Muscle layer of colon (tissue), 2 donors: ENCODE measurements at regions not wholly inside any gene's neighbourhood (a gene's known extent, or its start where the extent isn't known, plus 50 kb on each side); places are given as distances from the start of the nearest gene placed in this dataset.
A peak's percentile ranks its signal among the peaks of the same experiment; 100 is the strongest.

Experiments used
- H3K27ac ChIP-seq: one replicate; pipeline ENCODE4 v1.7.0; 2013; ENCODE audit warnings: low read depth, mild to moderate bottlenecking, low read length, moderate library complexity
- H3K27me3 ChIP-seq, 2 donors: one replicate each; pipeline ENCODE4 v1.7.0; 2013; ENCODE audit warnings: low read length in 2 of 2, mild to moderate bottlenecking in 2 of 2; ENCODE audit not compliant: insufficient read depth in 2 of 2, control insufficient read depth in 1 of 2
- H3K36me3 ChIP-seq: one replicate; pipeline ENCODE4 v1.7.0; 2013; ENCODE audit warnings: mild to moderate bottlenecking, low read length; ENCODE audit not compliant: insufficient read depth
- H3K4me1 ChIP-seq: one replicate; pipeline ENCODE4 v1.7.0; 2013; ENCODE audit warnings: mild to moderate bottlenecking, low read length; ENCODE audit not compliant: insufficient read depth
- H3K4me3 ChIP-seq, 2 donors: one replicate each; pipeline ENCODE4 v1.7.0; 2013; ENCODE audit warnings: low read length in 2 of 2, low read depth in 1 of 2, mild to moderate bottlenecking in 1 of 2, moderate library complexity in 1 of 2
- H3K9ac ChIP-seq: one replicate; pipeline ENCODE4 v1.7.0; 2013; ENCODE audit warnings: low read length
- H3K9me3 ChIP-seq: one replicate; pipeline ENCODE4 v1.7.0; 2013; ENCODE audit warnings: mild to moderate bottlenecking, low read length
- donor health status: abdominal sarcoma.
- donor health status: Adenocarcinoma of cecum.

GRCh38 chr5:165448753-165449152, 1943.3 kb downstream of the MAT2B start:
- Histone ChIP-seq H3K9me3 (no peaks in the 10 kb centered on the region), H3K4me1 (no peaks in the 10 kb centered on the region), H3K9ac (no peak overlapping the region), H3K27ac (no peak overlapping the region), H3K4me3 (no peak overlapping the region), H3K36me3 (no peaks in the 10 kb centered on the region), H3K27me3 (no peaks in the 10 kb centered on the region)

- Histone ChIP-seq H3K4me1 (no peaks in the 10 kb centered on the region), H3K9ac (no peak overlapping the region), H3K27ac (no peak overlapping the region), H3K4me3 (no peak overlapping the region), H3K36me3 (no peaks in the 10 kb centered on the region), H3K27me3 (no peaks in the 10 kb centered on the region), H3K9me3 (no peaks in the 10 kb centered on the region)
Measured at GRCh38 chr5:165457859-165458481, 1952.6 kb downstream of the MAT2B start.

GRCh38 chr5:165459232-165459631, 1953.8 kb downstream of the MAT2B start:
- Histone ChIP-seq H3K27me3 (no peaks in the 10 kb centered on the region), H3K36me3 (no peaks in the 10 kb centered on the region), H3K4me3 (no peak overlapping the region), H3K9ac (no peak overlapping the region), H3K27ac (no peak overlapping the region), H3K9me3 (no peaks in the 10 kb centered on the region), H3K4me1 (no peaks in the 10 kb centered on the region)

DNA sequence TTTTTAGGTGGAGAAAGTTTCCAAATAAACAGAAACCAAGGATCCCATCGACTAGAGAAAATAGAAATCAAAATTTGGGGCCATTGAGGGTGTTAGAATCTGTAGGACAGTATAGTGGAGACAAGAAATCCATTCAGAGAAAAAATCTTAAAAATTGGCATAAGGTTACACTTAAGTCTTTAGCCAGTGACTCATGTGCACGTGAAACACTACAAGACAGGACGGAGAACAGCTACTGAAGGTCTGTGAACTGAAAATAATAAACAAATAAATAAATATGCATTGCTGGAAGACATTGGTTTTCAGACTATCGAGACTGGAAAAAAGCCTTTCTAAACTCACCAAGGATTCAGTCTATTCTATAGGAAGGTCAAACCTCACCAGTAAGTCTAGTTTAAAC, 1955.5 kb downstream of the MAT2B start:
- no peaks in the 10 kb centered on the region for H3K9me3 ChIP-seq
- H3K36me3 ChIP-seq, result no peaks in the 10 kb centered on the region
- H3K4me3 ChIP-seq, result no peak overlapping the region
- no peaks in the 10 kb centered on the region for H3K27me3 ChIP-seq
- H3K27ac ChIP-seq, result no peak overlapping the region
- no peaks in the 10 kb centered on the region for H3K4me1 ChIP-seq
- H3K9ac ChIP-seq, result no peak overlapping the region

DNA sequence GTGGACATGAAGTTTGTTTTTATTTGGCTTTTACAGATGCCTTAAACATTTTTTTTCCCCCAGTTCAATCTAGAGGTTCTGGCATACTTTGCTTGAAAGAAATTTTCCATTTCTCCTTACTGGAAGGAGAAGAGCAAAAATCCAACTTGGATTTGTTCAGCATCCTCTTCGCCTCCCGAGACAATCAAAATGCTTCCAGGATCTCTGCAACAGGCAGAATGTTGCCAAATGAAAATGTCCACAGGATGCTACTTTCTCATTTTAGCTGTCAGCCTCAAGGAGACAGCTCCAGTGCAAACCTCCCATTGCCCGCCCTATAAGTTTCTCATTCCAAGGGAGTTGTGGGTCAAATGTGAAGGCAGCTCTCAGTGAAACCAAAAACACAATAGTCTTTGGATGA, 1972.1 kb downstream of the MAT2B start:
- Histone ChIP-seq H3K27ac (no peak overlapping the region), H3K36me3 (no peaks in the 10 kb centered on the region), H3K9ac (no peak overlapping the region), H3K4me1 (no peaks in the 10 kb centered on the region), H3K9me3 (no peaks in the 10 kb centered on the region), H3K4me3 (no peak overlapping the region), H3K27me3 (no peaks in the 10 kb centered on the region)

GRCh38 chr5:165495829-165496380, 1990.5 kb downstream of the MAT2B start:
- no peak overlapping the region for H3K9ac ChIP-seq

GRCh38 chr5:165497707-165498106, 1992.3 kb downstream of the MAT2B start:
- Histone ChIP-seq H3K9me3 (no peaks in the 10 kb centered on the region), H3K27ac (no peak overlapping the region), H3K4me3 (no peak overlapping the region), H3K27me3 (no peaks in the 10 kb centered on the region), H3K4me1 (no peaks in the 10 kb centered on the region), H3K36me3 (no peaks in the 10 kb centered on the region), H3K9ac (no peak overlapping the region)

More at GRCh38 chr5:165495829-165496380, 1990.5 kb downstream of the MAT2B start:
- Histone ChIP-seq H3K9me3 (no peaks in the 10 kb centered on the region), H3K36me3 (no peaks in the 10 kb centered on the region), H3K4me1 (no peaks in the 10 kb centered on the region), H3K27me3 (no peaks in the 10 kb centered on the region), H3K4me3 (no peak overlapping the region), H3K27ac (no peak overlapping the region)

- Histone ChIP-seq H3K27me3 (no peaks in the 10 kb centered on the region), H3K9me3 (no peaks in the 10 kb centered on the region), H3K36me3 (no peaks in the 10 kb centered on the region), H3K9ac (no peak overlapping the region), H3K4me3 (peak overlapping the region; percentile 14 to 29), H3K4me1 (peaks cover 7% of the 10 kb centered on the region), H3K27ac (no peak overlapping the region)
Measured at GRCh38 chr5:165502893-165503691, 1997.7 kb downstream of the MAT2B start.

- Histone ChIP-seq H3K4me3 (no peak overlapping the region), H3K27ac (no peak overlapping the region), H3K9ac (no peak overlapping the region), H3K36me3 (no peaks in the 10 kb centered on the region), H3K4me1 (peaks cover 7% of the 10 kb centered on the region), H3K27me3 (no peaks in the 10 kb centered on the region), H3K9me3 (no peaks in the 10 kb centered on the region)
Measured at GRCh38 chr5:165504674-165505073, 1999.3 kb downstream of the MAT2B start.

DNA sequence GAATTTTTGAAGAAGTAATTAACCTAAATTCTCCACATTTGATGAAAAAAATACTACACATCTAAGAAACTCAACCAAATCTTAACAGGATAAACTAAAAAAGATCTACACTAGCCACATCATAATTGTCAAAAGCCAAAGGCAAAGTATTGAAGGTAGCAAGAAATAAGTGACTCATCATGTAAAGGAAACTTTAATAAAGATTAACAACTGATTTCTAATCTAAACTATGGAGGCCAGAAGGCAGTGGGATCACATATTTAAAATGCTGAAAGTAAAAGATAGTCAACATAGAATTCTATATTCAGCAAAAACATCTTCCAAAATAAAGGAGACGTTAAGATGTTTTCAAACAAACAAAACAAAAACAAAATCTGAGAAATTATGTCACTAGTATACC, 2002.9 kb downstream of the MAT2B start:
- Histone ChIP-seq H3K27me3 (no peaks in the 10 kb centered on the region), H3K4me1 (peaks cover 7% of the 10 kb centered on the region), H3K9me3 (no peaks in the 10 kb centered on the region), H3K9ac (no peak overlapping the region), H3K27ac (no peak overlapping the region), H3K36me3 (no peaks in the 10 kb centered on the region), H3K4me3 (no peak overlapping the region)

DNA sequence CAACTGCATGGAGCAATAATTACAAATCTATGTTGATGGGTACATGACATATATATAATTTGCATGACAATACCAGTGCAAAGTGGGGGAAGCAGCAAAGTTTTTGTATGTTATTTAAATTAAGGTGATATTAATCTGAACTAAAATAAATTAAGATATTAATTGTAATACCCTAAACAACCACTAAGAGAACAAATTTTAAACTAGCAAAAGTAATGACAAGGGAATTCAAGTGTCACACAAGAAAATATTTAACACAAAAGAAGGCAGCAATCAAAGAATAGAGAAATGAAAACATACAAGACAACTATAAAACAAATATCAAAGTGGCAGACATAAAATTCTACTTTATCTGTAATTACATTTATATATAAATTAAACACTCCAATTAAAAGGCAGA, 2003.4 kb downstream of the MAT2B start:
- no peaks in the 10 kb centered on the region for H3K36me3 ChIP-seq
- no peak overlapping the region for H3K4me3 ChIP-seq
- no peak overlapping the region for H3K27ac ChIP-seq
- no peaks in the 10 kb centered on the region for H3K27me3 ChIP-seq
- H3K4me1 ChIP-seq, result peaks cover 7% of the 10 kb centered on the region
- H3K9me3 ChIP-seq, result no peaks in the 10 kb centered on the region
- H3K9ac ChIP-seq, result no peak overlapping the region
